Prostate gland (tissue), 2 donors: ENCODE measurements at regions not wholly inside any gene's neighbourhood (a gene's known extent, or its start where the extent isn't known, plus 50 kb on each side); places are given as distances from the start of the nearest gene placed in this dataset.

Experiments used
- DNase-seq: peaks from one replicate; pipeline ENCODE4 v3.0.0-alpha.2; 2019; ENCODE audit warnings: low spot score
- H3K27ac ChIP-seq, 2 donors: fragments of 200-600 bp; sonication (generic); 2 replicates each; pipeline ENCODE4 v1.5.1; 2017 to 2019
- H3K27me3 ChIP-seq: fragments of 200-600 bp; sonication (generic); replicated peaks from 2 replicates; pipeline ENCODE4 v1.5.1; 2019; ENCODE audit not compliant: insufficient read depth
- H3K36me3 ChIP-seq, 2 donors: fragments of 200-600 bp; sonication (generic); 1 replicate in 1 of 2; 2 replicates in 1 of 2; pipeline versions ENCODE4 v1.5.1 to v1.8.1; 2017 to 2019
- H3K4me1 ChIP-seq: fragments of 200-600 bp; sonication (generic); replicated peaks from 2 replicates; pipeline ENCODE4 v1.5.1; 2019
- H3K4me3 ChIP-seq, 2 donors: fragments of 200-600 bp; sonication (generic); 2 replicates each; pipeline ENCODE4 v1.5.1; 2017 to 2019
- H3K9me3 ChIP-seq: fragments of 200-600 bp; sonication (generic); 2 replicates; pipeline ENCODE4 v1.5.1; 2017
- POLR2A ChIP-seq: fragments of 450-650 bp; IDR thresholded peaks from one replicate; pipeline ENCODE4 v1.6.1; 2016; ENCODE audit warnings: antibody characterized with exemption, mild to moderate bottlenecking
- POLR2AphosphoS5 ChIP-seq: sonication (generic); formaldehyde crosslinking; IDR thresholded peaks from one replicate; pipeline ENCODE4 v1.6.1; 2017; ENCODE audit warnings: antibody characterized with exemption
- WGBS: methylation state at CpG from one replicate; pipeline ENCODE4 v1.1.5; 2018; 5-methylcytosine and 5-hydroxymethylcytosine counted together
- intact Hi-C: fragments of 100-400 bp; cut with DNase I; formaldehyde crosslinking; loops from one replicate; pipeline ENCODE4 v1.14.2; 2022
- TF ChIP-seq, protein P1 (sequence below), 4 experiments: fragments of 200-600 bp in 2 of 4; fragments of 450-650 bp in 2 of 4; sonication (generic) in 2 of 4; IDR thresholded peaks; 1 replicate in 3 of 4; 2 replicates in 1 of 4; pipeline ENCODE4 v1.5.1; 2016 to 2019; ENCODE audit warnings: antibody characterized with exemption in 4 of 4, mild to moderate bottlenecking in 2 of 4, moderate library complexity in 2 of 4

DNA sequence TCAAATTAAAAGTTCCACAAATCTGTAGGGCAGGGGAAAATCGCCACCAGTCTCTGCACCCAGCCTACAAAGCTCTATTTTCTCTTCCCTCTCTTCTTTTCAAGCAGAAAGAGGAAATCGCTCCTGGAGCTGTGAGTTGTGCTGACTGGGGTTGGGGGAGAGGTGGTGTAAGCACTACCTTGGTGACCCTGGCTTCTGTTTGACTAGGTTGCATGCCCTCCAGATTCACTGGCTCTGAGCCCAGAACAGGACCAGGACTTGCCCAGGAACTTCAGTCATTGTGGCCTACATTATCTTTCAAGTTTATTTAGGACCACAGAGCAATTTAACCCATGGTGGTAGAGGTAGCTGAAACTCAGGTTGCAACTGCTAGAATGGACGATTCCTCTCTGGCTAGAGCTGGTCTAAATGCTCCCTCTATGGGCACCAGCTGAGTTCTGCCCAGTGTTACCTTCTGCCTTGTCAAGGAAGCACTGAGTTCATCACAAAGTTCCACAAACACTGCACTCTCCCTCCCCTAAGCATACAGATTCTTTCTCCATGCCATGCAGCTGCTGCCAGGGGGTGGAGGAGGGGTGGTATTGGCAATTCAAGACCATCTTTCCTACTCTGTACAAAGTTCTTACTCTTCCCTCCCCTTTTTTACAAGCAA lies 122.0 kb upstream of the BMP5 start:
- Histone ChIP-seq H3K27me3 (no peaks in the 10 kb centered on the region), H3K27ac (no peak overlapping the region), H3K36me3 (no peaks in the 10 kb centered on the region), H3K4me3 (no peak overlapping the region), H3K9me3 (no peaks in the 10 kb centered on the region), H3K4me1 (no peaks in the 10 kb centered on the region)
- 92% methylated on average over 3 of the region's 3 CpGs for WGBS
- DNase-seq: no peak
- intact Hi-C loops: no loop called here
- TF ChIP-seq POLR2AphosphoS5 (no peak), POLR2A (no peak)
- TF ChIP-seq, protein P1, sequence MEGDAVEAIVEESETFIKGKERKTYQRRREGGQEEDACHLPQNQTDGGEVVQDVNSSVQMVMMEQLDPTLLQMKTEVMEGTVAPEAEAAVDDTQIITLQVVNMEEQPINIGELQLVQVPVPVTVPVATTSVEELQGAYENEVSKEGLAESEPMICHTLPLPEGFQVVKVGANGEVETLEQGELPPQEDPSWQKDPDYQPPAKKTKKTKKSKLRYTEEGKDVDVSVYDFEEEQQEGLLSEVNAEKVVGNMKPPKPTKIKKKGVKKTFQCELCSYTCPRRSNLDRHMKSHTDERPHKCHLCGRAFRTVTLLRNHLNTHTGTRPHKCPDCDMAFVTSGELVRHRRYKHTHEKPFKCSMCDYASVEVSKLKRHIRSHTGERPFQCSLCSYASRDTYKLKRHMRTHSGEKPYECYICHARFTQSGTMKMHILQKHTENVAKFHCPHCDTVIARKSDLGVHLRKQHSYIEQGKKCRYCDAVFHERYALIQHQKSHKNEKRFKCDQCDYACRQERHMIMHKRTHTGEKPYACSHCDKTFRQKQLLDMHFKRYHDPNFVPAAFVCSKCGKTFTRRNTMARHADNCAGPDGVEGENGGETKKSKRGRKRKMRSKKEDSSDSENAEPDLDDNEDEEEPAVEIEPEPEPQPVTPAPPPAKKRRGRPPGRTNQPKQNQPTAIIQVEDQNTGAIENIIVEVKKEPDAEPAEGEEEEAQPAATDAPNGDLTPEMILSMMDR (IDR thresholded peaks at IDR 0.05): no peak

DNA sequence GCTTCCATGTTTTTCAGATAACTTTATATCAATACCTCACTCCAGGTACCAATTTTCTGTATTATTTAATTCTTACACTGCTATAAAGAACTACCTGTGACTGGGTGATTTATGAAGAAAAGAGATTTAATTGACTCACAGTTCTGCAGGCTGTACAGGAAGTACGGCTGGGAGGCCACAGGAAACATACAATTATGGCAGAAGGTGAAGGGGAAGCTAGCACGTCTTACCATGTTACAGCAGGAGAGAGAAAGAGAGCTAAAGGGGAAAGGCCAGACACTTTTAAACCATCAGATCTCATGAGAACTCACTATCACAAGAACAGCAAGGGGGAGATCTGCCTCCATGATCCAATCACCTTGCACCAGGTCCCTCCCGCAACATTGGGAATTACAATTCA lies 119.1 kb upstream of the BMP5 start:
- intact Hi-C loops: no loop called here
- Histone ChIP-seq H3K27me3 (no peaks in the 10 kb centered on the region), H3K4me1 (no peaks in the 10 kb centered on the region), H3K36me3 (no peaks in the 10 kb centered on the region), H3K4me3 (no peak overlapping the region), H3K9me3 (no peaks in the 10 kb centered on the region), H3K27ac (no peak overlapping the region)
- 80% methylated on average over 3 of the region's 3 CpGs for WGBS
- no peak for DNase-seq
- TF ChIP-seq, protein P1 (IDR thresholded peaks at IDR 0.05): no peak
- TF ChIP-seq POLR2A (no peak), POLR2AphosphoS5 (no peak)

DNA sequence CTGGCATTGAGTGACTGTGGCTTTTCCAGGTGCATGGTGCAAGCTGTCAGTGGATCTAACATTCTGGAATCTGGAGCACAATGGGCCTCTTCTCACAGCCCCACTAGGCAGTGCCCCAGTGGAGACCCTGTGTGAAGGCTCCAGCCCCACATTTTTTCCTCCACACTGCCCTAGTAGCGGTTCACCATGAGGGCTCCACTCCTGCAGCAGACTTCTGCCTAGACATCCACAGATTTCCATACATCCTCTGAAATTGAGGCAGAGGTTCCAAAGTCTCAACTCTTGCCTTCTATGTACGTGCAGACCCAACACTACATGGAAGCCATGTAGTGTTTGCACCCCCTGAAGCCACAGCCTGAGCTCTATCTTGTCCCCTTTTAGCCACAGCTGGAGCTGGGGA lies 118.0 kb upstream of the BMP5 start:
- Histone ChIP-seq H3K9me3 (no peaks in the 10 kb centered on the region), H3K27ac (no peak overlapping the region), H3K4me3 (no peak overlapping the region), H3K4me1 (no peaks in the 10 kb centered on the region), H3K36me3 (no peaks in the 10 kb centered on the region), H3K27me3 (no peaks in the 10 kb centered on the region)
- intact Hi-C loops: no loop called here
- TF ChIP-seq, protein P1 (IDR thresholded peaks at IDR 0.05): no peak
- TF ChIP-seq POLR2A (no peak), POLR2AphosphoS5 (no peak)
- WGBS: 96% methylated on average over 2 of the region's 2 CpGs
- DNase-seq: no peak

DNA sequence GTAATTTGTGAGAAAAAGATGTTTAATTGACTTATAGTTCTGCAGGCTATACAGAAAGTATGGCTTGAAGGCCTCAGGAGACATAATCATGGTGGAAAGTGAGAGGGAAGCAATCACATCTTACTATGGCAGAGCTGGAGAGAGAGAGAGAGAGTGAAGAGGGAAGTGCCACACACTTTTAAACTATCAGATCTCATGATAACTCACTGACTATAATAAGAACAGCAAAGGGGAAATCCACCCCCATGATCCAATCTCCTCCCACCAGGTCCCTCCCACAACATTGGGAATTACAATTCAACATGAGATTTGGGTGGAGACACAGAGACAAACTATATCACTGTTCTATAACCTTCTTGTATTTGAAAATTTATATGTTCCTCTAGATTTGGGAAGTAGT lies 117.2 kb upstream of the BMP5 start:
- Histone ChIP-seq H3K27me3 (no peaks in the 10 kb centered on the region), H3K4me1 (no peaks in the 10 kb centered on the region), H3K36me3 (no peaks in the 10 kb centered on the region), H3K9me3 (no peaks in the 10 kb centered on the region), H3K4me3 (no peak overlapping the region), H3K27ac (no peak overlapping the region)
- DNase-seq: no peak
- TF ChIP-seq POLR2A: no peak
- no peak for TF ChIP-seq POLR2AphosphoS5
- TF ChIP-seq, protein P1 (IDR thresholded peaks at IDR 0.05): no peak
- intact Hi-C loops: no loop called here

DNA sequence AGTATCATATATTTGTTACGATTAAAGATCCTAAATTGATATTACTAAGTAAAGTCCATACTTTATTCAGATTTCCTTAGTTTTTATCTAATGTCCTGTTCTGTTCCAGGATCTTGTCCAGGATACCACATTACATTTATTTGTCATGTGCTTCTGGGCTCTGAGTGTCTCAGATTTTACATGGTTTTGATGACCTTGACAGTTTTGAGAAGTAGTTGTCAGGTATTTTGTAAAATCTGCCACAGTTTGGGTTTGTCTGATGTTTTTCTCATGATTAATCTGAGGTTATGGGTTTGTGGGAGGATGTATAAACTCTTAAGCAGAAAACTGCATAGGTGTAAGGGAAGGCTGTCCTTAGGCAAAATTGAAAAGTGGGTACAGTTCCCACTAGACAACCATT lies 109.9 kb upstream of the BMP5 start:
- no peak for TF ChIP-seq POLR2A
- no peak for TF ChIP-seq POLR2AphosphoS5
- TF ChIP-seq, protein P1 (IDR thresholded peaks at IDR 0.05): no peak
- H3K27me3 ChIP-seq: no peaks in the 10 kb centered on the region
- no peak for DNase-seq
- H3K4me3 ChIP-seq: no peak overlapping the region
- 94% methylated on average over 1 of the region's 1 CpG for WGBS
- no peaks in the 10 kb centered on the region for H3K4me1 ChIP-seq
- intact Hi-C loops: no loop called here
- no peaks in the 10 kb centered on the region for H3K36me3 ChIP-seq
- H3K27ac ChIP-seq: no peak overlapping the region
- H3K9me3 ChIP-seq: no peaks in the 10 kb centered on the region
